Kasumi-1 (cell line): ENCODE measurements at regions not wholly inside any gene's neighbourhood (a gene's known extent, or its start where the extent isn't known, plus 50 kb on each side); places are given as distances from the start of the nearest gene placed in this dataset.
"Not testable (repeated sequence)": the region's sequence is repeated elsewhere in the genome, so short reads cannot be mapped to it uniquely, and the experiment has no call there.

Source experiments
- DNase-seq, 2 experiments: peaks; one replicate each; lab custom pipeline; 2025; lab: John Stamatoyannopoulos, UW

- DNase-seq: no peak
Observed at GRCh38 chr12:97714107-97714563, 251.5 kb downstream of the RMST start.

DNA sequence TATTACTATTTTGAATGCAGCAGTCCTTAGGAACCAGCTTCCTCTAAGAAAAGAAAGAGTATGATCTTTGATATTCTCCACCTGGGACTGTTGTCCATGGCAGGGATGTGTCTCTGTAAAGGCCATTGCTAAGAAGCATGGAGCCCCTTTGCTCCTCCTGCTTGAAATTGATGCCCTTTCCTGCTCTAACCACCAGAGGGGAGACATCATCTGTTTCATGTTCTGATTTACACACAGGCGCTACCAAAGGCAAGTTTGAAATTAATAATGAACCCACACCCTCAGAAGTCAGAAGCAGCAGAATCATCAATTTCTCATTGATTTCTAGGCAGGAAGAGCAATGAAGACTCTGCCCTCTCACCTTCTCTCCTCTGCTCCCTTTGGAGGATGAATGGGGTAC, 253.8 kb downstream of the RMST start:
- no peak for DNase-seq

DNA sequence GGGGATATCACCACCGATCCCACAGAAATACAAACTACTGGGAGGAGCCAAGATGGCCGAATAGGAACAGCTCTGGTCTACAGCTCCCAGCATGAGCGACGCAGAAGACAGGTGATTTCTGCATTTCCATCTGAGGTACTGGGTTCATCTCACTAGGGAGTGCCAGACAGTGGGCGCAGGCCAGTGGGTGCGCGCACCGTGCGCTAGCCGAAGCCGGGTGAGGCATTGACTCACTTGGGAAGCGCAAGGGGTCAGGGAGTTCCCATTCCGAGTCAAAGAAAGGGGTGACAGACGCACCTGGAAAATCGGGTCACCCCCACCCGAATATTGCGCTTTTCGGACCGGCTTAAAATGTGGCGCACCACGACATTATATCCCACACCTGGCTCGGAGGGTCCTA, 261.2 kb downstream of the RMST start:
- not testable (repeated sequence) for DNase-seq

DNA sequence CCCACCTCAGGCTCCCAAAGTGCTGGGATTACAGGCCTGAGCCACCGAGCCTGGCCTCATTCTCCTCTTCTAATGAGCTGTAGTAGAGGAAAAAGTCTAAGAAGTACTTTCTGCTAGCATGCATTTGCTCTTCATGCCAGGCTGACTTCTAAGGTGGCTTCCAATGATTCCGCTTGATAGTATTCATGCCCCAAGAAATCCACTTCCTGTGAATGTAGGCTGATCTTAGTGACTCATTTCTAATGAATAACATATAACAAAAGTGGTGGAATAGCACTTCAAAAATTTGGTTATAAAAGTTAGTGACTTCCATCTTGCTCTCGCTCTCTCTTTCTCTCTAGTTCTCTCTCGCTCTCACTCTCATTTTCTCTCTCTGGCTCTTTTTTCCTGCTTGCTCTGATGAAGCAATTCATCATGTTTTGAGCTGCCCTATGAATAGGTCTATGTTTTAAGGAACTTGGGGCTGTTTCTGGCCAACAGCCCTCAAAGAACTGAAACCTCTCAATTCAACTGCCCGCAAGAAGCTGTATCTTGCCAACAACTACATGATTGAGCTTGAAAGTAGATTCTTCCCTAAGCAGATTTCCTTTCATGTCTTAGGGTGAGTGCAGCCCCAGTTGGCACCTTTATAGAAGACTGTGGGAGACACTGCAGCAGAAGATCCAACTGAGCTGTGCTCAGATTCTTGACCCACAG, 282.9 kb downstream of the RMST start:
- DNase-seq: no peak

GRCh38 chr12:97748298-97748697, 285.7 kb downstream of the RMST start:
- DNase-seq: no peak

DNA sequence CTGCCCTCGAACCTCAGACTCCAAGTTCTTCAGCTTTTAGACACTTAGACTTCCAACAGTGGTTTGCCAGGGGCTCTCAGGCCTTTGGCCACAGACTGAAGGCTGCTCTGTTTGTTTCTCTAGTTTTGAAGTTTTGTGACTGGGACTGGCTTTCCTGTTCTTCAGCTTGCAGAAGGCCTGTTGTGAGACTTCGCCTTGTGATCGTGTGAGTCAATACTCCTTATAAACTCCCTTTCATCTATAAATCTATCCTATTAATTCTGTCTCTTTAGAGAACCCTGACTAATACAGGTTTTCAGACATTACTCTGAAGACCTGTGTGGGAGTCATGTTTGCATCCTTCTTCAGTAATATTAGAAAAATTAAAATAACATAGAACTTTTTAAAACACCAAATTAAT, 289.1 kb downstream of the RMST start:
- no peak for DNase-seq

GRCh38 chr12:97752129-97752528, 289.5 kb downstream of the RMST start:
- DNase-seq: no peak

- no peak for DNase-seq
Observed at GRCh38 chr12:97753332-97753731, 290.7 kb downstream of the RMST start.

DNA sequence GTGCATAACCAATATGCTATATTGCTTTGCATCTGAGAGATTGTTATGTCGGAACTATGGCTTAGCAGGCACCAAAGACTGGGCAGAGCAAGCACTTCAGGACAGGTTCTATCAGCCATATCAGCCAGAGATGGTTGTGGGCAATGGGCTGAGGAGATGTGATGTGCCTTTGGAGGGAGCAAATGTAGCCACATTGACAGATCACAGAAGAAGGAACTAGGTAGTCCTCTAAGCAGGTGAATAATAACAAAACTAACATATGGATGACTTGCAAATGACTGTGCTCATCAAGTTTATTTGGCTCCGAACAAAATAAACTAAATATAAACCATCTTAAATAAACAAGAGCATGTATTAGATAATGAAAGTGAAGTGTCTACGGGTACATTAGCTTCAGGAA, 291.7 kb downstream of the RMST start:
- no peak for DNase-seq

DNA sequence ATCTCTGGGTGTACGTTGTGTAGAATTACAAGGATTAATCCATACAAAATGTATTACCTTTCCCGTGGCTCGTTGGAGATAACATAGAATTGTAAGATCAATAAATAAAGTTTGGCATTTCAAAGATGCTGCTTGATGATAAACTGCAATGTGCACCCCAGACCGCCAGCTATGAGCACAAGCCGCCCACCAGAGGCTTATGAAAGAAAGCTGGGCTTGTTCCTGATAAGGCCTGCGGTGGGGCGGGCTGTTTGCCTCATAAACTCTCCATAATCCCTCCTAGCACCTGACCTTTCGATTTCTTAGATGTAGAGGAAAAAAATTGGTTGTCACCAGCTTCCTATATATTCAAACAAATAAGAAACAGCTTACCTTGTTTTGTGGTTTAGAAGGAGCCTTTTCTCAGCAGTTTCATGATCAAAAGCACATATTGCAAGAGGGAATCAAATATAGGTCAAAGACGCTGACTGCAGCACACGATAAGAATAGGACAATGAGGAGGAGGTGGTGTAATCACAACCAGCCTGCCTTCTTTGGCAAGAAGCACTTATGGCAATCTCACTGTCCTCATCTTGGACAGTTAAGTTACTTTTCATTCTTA, 293.6 kb downstream of the RMST start:
- no peak for DNase-seq

DNA sequence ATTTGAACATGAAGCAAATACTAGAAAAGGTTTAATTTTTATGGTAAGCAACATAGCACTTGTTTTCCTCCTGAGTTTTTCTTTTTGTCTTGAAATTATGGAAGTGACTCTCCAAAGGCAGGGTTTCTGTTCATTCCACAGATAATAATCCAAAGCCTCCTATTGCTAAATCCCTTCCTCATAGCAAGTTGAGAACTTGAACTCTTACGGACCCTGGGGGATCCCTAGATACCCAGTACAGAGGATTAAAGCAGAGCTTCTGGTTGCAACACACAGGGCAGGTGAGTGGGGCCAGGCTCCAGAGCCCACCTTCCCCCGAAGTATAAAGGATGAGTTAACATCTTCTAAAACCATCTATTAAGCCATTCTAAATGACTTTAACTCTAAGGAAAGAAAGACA, 294.1 kb downstream of the RMST start:
- DNase-seq: no peak

DNA sequence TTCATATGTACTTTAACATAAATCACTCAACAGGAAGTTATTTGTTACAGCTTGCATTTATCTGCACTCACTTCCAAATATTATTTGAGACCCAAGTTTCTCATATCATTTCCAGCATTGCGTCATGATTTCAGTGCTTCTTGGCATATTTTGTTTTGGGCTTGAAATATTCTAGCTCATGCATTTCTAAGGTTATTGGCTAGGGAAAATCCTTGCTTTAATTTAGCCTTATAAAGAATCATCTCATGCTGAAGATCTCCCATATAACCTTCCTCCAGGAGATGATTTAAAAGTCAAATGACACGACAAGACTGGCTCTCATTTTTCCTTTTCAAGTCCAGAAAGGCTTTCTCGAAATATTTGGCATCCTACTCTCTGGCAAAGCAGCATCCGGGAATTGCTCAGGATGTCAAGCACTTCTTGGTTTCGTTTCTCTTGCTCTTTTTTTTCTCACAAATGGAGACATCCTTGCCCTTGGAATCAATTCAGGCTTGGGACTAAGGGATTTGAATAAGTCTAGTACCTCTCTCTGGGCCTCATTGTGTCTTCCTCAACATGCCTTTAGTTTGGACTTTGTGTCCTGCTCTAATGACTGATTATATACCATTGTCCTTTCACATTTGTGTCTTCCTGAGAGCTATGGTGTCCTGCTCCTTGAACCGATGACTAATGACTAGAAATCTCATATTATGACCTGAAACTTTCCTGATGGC, 295.0 kb downstream of the RMST start:
- DNase-seq: no peak

GRCh38 chr12:97758194-97758501, 295.5 kb downstream of the RMST start:
- no peak for DNase-seq

- DNase-seq: no peak
Observed at GRCh38 chr12:97758586-97758985, 296.0 kb downstream of the RMST start.

DNA sequence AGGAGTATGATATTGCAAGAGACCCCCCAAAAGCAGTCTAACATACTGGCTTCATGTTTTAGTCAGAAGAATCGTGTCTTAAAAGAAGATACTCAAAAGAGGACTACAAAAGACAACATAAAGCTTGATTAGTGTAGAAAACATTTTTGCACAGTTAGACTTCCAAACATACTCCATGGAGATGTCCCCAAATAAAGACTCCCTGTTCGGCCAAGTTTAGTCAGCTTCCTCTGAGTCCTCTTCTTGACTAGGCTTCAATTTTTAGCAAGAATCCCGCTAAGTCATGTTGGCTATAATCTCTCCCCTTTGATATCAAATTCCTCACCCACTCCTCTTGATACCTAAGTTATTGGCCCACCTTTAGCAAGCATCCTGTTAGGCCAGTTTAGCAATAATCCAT, 298.0 kb downstream of the RMST start:
- DNase-seq: no peak

DNA sequence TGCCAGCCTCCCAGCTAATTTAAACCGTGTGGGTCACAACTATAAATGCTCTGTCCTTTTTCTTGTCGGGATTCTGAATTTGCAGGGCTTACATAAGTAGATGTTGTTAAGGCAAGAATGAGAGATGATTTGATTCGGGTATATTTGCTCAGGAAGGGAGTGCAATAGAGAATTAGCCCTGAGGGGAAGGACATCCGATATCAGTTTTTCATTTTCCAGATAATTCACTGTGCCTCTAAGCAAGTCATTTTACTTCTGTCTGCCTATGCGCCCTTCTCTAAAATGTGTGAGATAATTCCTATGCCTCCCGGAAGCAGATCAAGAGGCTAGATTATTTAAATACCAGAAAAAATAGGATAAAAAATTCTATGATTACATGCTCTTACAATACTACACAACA, 300.5 kb downstream of the RMST start:
- DNase-seq: no peak

- no peak for DNase-seq
Observed at GRCh38 chr12:97764700-97765099, 302.1 kb downstream of the RMST start.

DNA sequence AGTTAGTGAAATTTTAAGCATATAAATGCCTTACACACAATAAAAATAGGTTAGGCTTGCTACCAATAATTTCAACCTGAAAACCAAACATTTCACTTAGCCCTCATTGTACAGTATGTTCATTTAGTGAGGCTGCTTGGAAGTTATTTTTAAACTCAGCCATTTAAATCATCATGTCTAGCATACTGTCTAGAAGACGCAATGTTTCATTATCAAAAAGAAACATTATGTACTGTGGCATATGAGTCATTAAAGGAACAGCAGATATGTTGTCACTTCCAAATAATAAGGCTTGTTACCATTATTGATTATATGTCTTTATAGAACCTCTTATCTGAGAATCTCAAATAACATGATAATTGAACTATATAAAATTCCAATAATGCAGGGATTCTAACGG, 304.7 kb downstream of the RMST start:
- DNase-seq: no peak

GRCh38 chr12:97778111-97778510, 315.5 kb downstream of the RMST start:
- DNase-seq: no peak

DNA sequence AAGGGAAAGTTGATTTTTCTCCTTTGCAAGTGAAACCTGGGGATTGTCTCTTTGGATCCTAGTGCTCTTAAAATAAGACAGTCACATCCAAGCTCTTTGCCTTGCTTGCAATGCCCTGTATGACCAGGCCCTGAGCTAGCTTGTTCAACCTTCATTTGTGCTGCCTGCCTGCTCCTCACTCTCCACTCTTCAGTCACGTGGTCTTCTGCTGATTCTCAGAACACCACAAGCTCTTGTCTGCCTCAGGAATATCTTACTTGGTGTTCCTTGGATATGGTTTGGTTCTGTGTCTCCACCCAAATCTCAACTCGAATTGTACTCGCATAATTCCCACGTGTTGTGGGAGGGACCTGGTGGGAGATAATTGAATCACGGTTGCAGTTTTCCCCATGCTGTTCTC, 318.7 kb downstream of the RMST start:
- DNase-seq: no peak

DNA sequence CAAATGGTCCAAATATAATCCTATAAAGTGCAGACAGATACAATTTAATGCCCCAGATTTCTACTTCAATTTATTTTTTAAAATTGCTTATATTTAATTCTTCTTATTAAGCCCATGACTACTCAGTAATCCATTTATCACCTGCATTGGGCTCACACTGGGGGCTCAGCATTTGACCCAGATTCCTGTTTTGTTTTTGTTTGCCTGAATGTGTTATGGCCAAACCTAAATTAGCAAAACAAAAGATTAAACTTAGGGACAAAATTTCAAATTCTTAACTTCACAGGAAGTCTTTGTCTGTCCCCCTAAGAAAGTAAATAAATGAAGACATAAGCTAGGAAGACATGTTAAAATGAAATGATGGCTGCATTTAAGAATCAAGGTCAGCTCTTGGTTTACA, 322.3 kb downstream of the RMST start:
- DNase-seq: no peak

- no peak for DNase-seq
Observed at GRCh38 chr12:97790281-97790680, 327.7 kb downstream of the RMST start.

GRCh38 chr12:97797473-97797872, 334.9 kb downstream of the RMST start:
- no peak for DNase-seq

GRCh38 chr12:97800561-97800960, 338.0 kb downstream of the RMST start:
- no peak for DNase-seq
